Adrenal gland (tissue), 9 donors: ENCODE measurements at regions not wholly inside any gene's neighbourhood (a gene's known extent, or its start where the extent isn't known, plus 50 kb on each side); places are given as distances from the start of the nearest gene placed in this dataset.

ENCODE experiments used
- DNase-seq, 7 donors: peaks; one replicate each; pipeline ENCODE4 v3.0.0-alpha.2; 2019 to 2020
- H3K27ac ChIP-seq, 5 donors: fragments of 200-600 bp; sonication (generic) in 4 of 5; 1 replicate in 3 of 5; 2 replicates in 2 of 5; pipeline versions ENCODE4 v1.5.1 to v1.8.0; 2016 to 2020; ENCODE audit warnings: mild to moderate bottlenecking in 1 of 5
- H3K27me3 ChIP-seq: fragments of 200-600 bp; 2 replicates; pipeline ENCODE4 v1.8.0; 2021
- H3K36me3 ChIP-seq, 2 donors: fragments of 200-600 bp; replicated peaks in 1 of 2; 1 replicate in 1 of 2; 2 replicates in 1 of 2; pipeline versions ENCODE4 v1.5.1 to v1.8.0; 2018 to 2022
- H3K4me1 ChIP-seq, 2 donors: fragments of 200-600 bp; replicated peaks in 1 of 2; 1 replicate in 1 of 2; 2 replicates in 1 of 2; pipeline versions ENCODE4 v1.5.1 to v1.8.0; 2018 to 2021
- H3K4me3 ChIP-seq, 4 donors: fragments of 200-600 bp; sonication (generic) in 3 of 4; one replicate each; pipeline ENCODE4 v1.5.1; 2016 to 2018
- H3K9me3 ChIP-seq, 3 donors: fragments of 200-600 bp; sonication (generic) in 1 of 3; replicated peaks in 1 of 3; 1 replicate in 2 of 3; 2 replicates in 1 of 3; pipeline versions ENCODE4 v1.5.1 to v1.8.0; 2016 to 2021
- CTCF ChIP-seq, 6 experiments: fragments of 450-650 bp in 4 of 6; fragments of 200-600 bp in 2 of 6; sonication (generic) in 1 of 6; IDR thresholded peaks; 1 replicate in 5 of 6; 2 replicates in 1 of 6; pipeline versions ENCODE4 v1.5.1 to v1.8.0; 2016 to 2021; ENCODE audit warnings: antibody characterized with exemption in 6 of 6, mild to moderate bottlenecking in 2 of 6, moderate library complexity in 1 of 6
- POLR2A ChIP-seq, 2 donors: fragments of 450-650 bp; IDR thresholded peaks; one replicate each; pipeline ENCODE4 v1.6.1; 2017; ENCODE audit warnings: antibody characterized with exemption in 2 of 2, mild to moderate bottlenecking in 2 of 2, moderate library complexity in 1 of 2
- WGBS, 4 donors: extraction: QIAGEN DNeasy Blood & Tissue Kit in 2 of 4; methylation state at CpG; one replicate each; pipeline versions ENCODE4 v1.1.5 to v1.1.7; 2013 to 2017; 5-methylcytosine and 5-hydroxymethylcytosine counted together
- intact Hi-C, 2 donors: fragments of 100-400 bp; cut with DNase I; formaldehyde crosslinking; loops; one replicate each; pipeline versions ENCODE4 v1.14.1 to v1.15.0; 2022 to 2023
- donor health status: healthy with polysubstance abuse.
- donor health status: Bipolar disorder and iron deficiency.
- donor health status: DM: yes; HTN: yes; CAD: no.
- donor health status: DM: no; HTN: no; CAD: no.
- donor health status: DM: no; HTN: no; CAD: no.

DNA sequence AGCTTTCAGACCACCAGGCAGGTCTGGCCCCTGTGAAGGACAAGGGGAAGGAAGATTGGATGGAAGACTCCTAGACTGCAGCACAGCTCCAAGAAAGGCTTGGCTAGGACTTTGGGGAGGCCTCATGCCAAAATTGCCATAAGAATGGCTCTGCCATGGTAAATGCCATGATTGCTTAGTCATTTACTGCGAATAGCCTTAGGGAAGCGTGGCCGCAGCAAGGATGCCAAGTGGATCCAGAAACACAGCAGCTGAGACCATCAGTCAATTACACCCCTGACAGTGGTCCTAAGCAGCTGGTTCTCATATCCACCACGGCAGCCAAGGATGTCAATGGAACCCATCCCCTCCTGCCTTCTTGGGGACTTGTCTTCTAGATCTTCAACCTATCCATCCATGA lies 88.2 kb upstream of the AUTS2 start:
- no peaks in the 10 kb centered on the region for H3K9me3 ChIP-seq
- no peaks in the 10 kb centered on the region for H3K4me1 ChIP-seq
- no peaks in the 10 kb centered on the region for H3K36me3 ChIP-seq
- intact Hi-C loops, result no loop called here
- no peaks in the 10 kb centered on the region for H3K27me3 ChIP-seq
- H3K4me3 ChIP-seq, result no peak overlapping the region
- no peak for DNase-seq
- 92 to 98% (median 98%) methylated on average over 4 of the region's 4 CpGs for WGBS, 4 donors
- H3K27ac ChIP-seq, result no peak overlapping the region
- TF ChIP-seq POLR2A (IDR thresholded peaks at IDR 0.05) (no peak), CTCF (IDR thresholded peaks at IDR 0.05) (no peak)

DNA sequence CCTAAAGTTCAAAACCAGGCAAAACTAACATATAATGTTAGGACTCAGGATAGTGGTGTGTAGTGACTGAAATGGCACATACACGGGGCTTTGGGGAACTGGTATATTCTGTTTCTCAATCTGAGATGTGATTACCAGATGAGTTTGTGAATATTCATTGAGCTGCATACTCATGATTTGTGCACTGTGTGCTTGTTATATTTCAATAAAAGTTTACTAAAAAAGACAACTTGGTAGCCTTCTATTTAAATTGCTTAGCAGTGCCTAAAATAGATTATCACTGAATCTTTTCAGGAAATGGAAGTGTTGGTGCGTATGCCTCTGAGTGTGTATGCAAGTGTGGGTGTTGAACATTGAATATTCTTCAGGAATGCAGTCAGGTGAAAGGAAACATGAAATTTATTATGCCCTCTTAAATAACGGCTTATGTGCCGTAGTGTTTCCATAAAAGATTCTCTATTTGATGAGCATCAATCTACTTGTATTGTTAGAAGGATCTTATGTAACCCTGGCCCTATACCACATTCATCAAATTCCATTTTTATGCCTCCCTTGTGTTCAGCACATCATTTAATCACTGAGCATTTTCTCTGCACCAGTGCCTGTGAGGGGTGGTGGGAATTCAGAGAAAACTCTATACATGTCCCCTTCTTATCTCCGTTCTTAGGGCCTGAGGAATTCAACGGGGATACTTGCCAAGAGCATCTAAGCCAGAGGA lies 82.6 kb upstream of the AUTS2 start:
- DNase-seq, result no peak
- 64 to 81% (median 78%) methylated on average over 6 of the region's 6 CpGs for WGBS, 4 donors
- no peak for TF ChIP-seq POLR2A (IDR thresholded peaks at IDR 0.05)
- H3K27me3 ChIP-seq, result no peaks in the 10 kb centered on the region
- no peak overlapping the region for H3K27ac ChIP-seq
- H3K36me3 ChIP-seq, result no peaks in the 10 kb centered on the region
- intact Hi-C loops, result no loop called here
- H3K4me3 ChIP-seq, result no peak overlapping the region
- no peaks in the 10 kb centered on the region for H3K4me1 ChIP-seq
- no peaks in the 10 kb centered on the region for H3K9me3 ChIP-seq

GRCh38 chr7:69516238-69516820 lies 81.9 kb upstream of the AUTS2 start:
- Histone ChIP-seq H3K4me3 (no peak overlapping the region), H3K9me3 (no peaks in the 10 kb centered on the region), H3K4me1 (no peaks in the 10 kb centered on the region), H3K27me3 (no peaks in the 10 kb centered on the region), H3K36me3 (no peaks in the 10 kb centered on the region), H3K27ac (no peak overlapping the region)
- TF ChIP-seq CTCF (IDR thresholded peaks at IDR 0.05), result no peak
- no peak for TF ChIP-seq POLR2A (IDR thresholded peaks at IDR 0.05)
- no peak for DNase-seq
- intact Hi-C loops, result no loop called here
- 75 to 82% (median 80%) methylated on average over 9 of the region's 9 CpGs for WGBS, 4 donors

DNA sequence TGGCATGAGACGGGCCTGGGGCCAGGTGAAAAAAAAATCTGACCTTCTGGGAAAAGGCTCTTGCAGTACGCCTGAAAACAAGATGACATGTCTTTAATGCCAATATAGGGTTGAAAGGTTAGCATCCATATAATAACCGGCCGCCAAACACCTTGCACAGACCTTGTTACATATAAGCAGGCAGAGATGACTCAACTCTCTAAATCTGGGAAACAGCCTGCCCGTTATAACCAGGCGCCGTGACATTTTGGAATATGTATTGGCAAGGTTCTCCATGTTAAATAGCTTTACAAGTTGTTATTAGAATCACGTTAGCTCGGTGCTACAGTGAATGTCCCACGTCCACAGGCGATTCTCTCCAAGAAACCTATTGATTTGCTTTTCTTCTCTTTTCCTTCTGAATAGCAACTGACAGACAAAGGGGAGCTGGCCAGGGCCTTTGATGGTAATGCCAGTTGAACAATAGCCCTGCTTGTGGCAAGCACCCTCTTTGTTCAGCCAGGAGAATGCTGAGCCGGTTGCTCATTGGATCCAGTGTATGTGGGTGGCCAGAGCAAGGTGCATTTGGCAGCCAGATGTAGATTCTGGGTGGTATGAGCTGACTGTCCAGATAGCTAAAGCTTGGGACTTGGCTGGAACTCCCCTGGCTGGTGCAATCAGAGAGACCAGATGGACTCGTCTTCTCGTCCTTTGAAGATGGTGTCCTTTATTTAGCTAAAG lies 80.1 kb upstream of the AUTS2 start:
- Histone ChIP-seq H3K4me3 (no peak overlapping the region), H3K36me3 (no peaks in the 10 kb centered on the region), H3K27me3 (no peaks in the 10 kb centered on the region), H3K27ac (no peak overlapping the region), H3K4me1 (no peaks in the 10 kb centered on the region), H3K9me3 (no peaks in the 10 kb centered on the region)
- WGBS, 4 donors, result 76 to 82% (median 79%) methylated on average over 13 to 14 of the region's 14 CpGs
- intact Hi-C loops, result no loop called here
- DNase-seq, result no peak
- no peak for TF ChIP-seq POLR2A (IDR thresholded peaks at IDR 0.05)

DNA sequence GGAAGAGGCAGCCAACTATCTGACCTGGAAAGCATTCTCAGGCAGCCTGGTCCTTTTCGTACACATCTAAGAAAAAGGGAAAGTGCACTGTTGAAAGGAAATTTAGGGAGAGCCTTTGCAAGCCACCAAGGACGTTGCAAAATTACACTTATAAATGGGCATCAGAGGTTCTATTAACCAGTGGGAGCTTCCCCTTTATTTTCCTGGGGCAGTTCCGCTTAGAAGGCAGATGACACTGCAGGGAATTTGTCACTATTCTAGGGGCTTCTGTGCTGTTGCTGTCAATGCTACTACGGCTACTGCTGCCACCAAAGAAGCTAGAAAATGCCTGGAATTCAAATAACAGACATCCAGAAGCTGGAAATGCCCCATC lies 79.6 kb upstream of the AUTS2 start:
- no peak for DNase-seq
- no peaks in the 10 kb centered on the region for H3K4me1 ChIP-seq
- TF ChIP-seq CTCF (IDR thresholded peaks at IDR 0.05) (no peak), POLR2A (IDR thresholded peaks at IDR 0.05) (no peak)
- H3K4me3 ChIP-seq, result no peak overlapping the region
- no peak overlapping the region for H3K27ac ChIP-seq
- H3K27me3 ChIP-seq, result no peaks in the 10 kb centered on the region
- intact Hi-C loops, result no loop called here
- WGBS, 4 donors, result 61 to 73% (median 67%) methylated on average over 4 of the region's 4 CpGs
- H3K36me3 ChIP-seq, result no peaks in the 10 kb centered on the region
- no peaks in the 10 kb centered on the region for H3K9me3 ChIP-seq
